Thyroid gland (tissue), 4 donors: ENCODE measurements at regions not wholly inside any gene's neighbourhood (a gene's known extent, or its start where the extent isn't known, plus 50 kb on each side); places are given as distances from the start of the nearest gene placed in this dataset.

Experiments
- POLR2A ChIP-seq, 2 donors: fragments of 450-650 bp; IDR thresholded peaks; one replicate each; pipeline ENCODE4 v1.6.1; 2017; ENCODE audit warnings: antibody characterized with exemption in 2 of 2, mild to moderate bottlenecking in 2 of 2, moderate library complexity in 1 of 2
- TF ChIP-seq, protein P1 (sequence below), 6 experiments: fragments of 200-600 bp in 3 of 6; fragments of 450-650 bp in 3 of 6; sonication (generic) in 3 of 6; IDR thresholded peaks; one replicate each; pipeline ENCODE4 v1.5.1; 2016 to 2019; ENCODE audit warnings: antibody characterized with exemption in 6 of 6, mild to moderate bottlenecking in 2 of 6, inconsistent platforms in 1 of 6, moderate library complexity in 1 of 6

DNA sequence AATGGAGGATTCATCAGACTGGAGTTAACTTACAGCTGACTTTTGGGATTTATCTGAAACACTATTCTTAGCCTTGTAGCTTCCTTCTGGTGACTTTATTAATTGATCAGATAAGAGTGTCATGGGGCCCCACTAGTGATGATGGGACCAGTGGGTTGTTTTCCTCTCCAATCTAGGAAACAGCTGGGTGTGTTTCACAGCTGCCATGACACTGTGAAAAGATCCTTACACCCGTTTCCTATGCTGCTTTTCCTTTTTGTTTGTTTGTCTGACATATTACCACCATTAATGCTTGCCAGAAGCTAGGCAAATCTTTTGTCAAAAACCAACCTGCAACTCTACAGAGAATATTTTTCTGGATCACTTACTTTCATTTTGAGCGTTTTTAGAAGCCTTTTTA lies 86.2 kb downstream of the ZBTB18 start:
- TF ChIP-seq, protein P1, sequence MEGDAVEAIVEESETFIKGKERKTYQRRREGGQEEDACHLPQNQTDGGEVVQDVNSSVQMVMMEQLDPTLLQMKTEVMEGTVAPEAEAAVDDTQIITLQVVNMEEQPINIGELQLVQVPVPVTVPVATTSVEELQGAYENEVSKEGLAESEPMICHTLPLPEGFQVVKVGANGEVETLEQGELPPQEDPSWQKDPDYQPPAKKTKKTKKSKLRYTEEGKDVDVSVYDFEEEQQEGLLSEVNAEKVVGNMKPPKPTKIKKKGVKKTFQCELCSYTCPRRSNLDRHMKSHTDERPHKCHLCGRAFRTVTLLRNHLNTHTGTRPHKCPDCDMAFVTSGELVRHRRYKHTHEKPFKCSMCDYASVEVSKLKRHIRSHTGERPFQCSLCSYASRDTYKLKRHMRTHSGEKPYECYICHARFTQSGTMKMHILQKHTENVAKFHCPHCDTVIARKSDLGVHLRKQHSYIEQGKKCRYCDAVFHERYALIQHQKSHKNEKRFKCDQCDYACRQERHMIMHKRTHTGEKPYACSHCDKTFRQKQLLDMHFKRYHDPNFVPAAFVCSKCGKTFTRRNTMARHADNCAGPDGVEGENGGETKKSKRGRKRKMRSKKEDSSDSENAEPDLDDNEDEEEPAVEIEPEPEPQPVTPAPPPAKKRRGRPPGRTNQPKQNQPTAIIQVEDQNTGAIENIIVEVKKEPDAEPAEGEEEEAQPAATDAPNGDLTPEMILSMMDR (IDR thresholded peaks at IDR 0.05), result no peak
- no peak for TF ChIP-seq POLR2A (IDR thresholded peaks at IDR 0.05)
